Adrenal gland (tissue), 9 donors: ENCODE measurements at regions not wholly inside any gene's neighbourhood (a gene's known extent, or its start where the extent isn't known, plus 50 kb on each side); places are given as distances from the start of the nearest gene placed in this dataset.

Experiments used
- DNase-seq, 7 donors: peaks; one replicate each; pipeline ENCODE4 v3.0.0-alpha.2; 2019 to 2020
- H3K27ac ChIP-seq, 5 donors: fragments of 200-600 bp; sonication (generic) in 4 of 5; 1 replicate in 3 of 5; 2 replicates in 2 of 5; pipeline versions ENCODE4 v1.5.1 to v1.8.0; 2016 to 2020; ENCODE audit warnings: mild to moderate bottlenecking in 1 of 5
- H3K27me3 ChIP-seq: fragments of 200-600 bp; 2 replicates; pipeline ENCODE4 v1.8.0; 2021
- H3K36me3 ChIP-seq, 2 donors: fragments of 200-600 bp; replicated peaks in 1 of 2; 1 replicate in 1 of 2; 2 replicates in 1 of 2; pipeline versions ENCODE4 v1.5.1 to v1.8.0; 2018 to 2022
- H3K4me1 ChIP-seq, 2 donors: fragments of 200-600 bp; replicated peaks in 1 of 2; 1 replicate in 1 of 2; 2 replicates in 1 of 2; pipeline versions ENCODE4 v1.5.1 to v1.8.0; 2018 to 2021
- H3K4me3 ChIP-seq, 4 donors: fragments of 200-600 bp; sonication (generic) in 3 of 4; one replicate each; pipeline ENCODE4 v1.5.1; 2016 to 2018
- H3K9me3 ChIP-seq, 3 donors: fragments of 200-600 bp; sonication (generic) in 1 of 3; replicated peaks in 1 of 3; 1 replicate in 2 of 3; 2 replicates in 1 of 3; pipeline versions ENCODE4 v1.5.1 to v1.8.0; 2016 to 2021
- POLR2A ChIP-seq, 2 donors: fragments of 450-650 bp; IDR thresholded peaks; one replicate each; pipeline ENCODE4 v1.6.1; 2017; ENCODE audit warnings: antibody characterized with exemption in 2 of 2, mild to moderate bottlenecking in 2 of 2, moderate library complexity in 1 of 2
- WGBS, 4 donors: extraction: QIAGEN DNeasy Blood & Tissue Kit in 2 of 4; methylation state at CpG; one replicate each; pipeline versions ENCODE4 v1.1.5 to v1.1.7; 2013 to 2017; 5-methylcytosine and 5-hydroxymethylcytosine counted together
- intact Hi-C, 2 donors: fragments of 100-400 bp; cut with DNase I; formaldehyde crosslinking; loops; one replicate each; pipeline versions ENCODE4 v1.14.1 to v1.15.0; 2022 to 2023
- TF ChIP-seq, protein P1 (sequence below), 6 experiments: fragments of 450-650 bp in 4 of 6; fragments of 200-600 bp in 2 of 6; sonication (generic) in 1 of 6; IDR thresholded peaks; 1 replicate in 5 of 6; 2 replicates in 1 of 6; pipeline versions ENCODE4 v1.5.1 to v1.8.0; 2016 to 2021; ENCODE audit warnings: antibody characterized with exemption in 6 of 6, mild to moderate bottlenecking in 2 of 6, moderate library complexity in 1 of 6
- donor health status: healthy with polysubstance abuse.
- donor health status: Bipolar disorder and iron deficiency.
- donor health status: DM: yes; HTN: yes; CAD: no.
- donor health status: DM: no; HTN: no; CAD: no.
- donor health status: DM: no; HTN: no; CAD: no.

DNA sequence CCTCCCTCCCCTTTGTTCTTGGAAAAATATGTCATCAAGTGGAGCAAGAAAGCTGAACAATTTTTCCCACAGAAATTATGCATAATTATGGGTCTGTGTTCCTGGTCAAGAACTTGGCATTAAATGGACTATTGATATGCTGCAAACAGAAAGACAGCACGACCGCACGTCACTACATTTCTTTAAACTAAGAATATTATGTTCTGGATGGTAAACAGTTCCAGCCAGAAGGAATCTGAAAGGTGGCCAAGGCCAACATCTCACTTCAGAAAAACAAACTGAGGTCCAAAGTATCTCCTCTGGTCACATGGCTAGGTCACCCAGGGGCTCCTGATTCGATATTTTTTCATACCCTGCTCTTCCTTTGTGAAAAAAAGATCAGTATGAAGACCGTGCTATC, 173.3 kb upstream of the GAS1 start:
- no peak for DNase-seq
- Histone ChIP-seq H3K27me3 (no peaks in the 10 kb centered on the region), H3K4me1 (peaks cover 8 to 19% of the 10 kb centered on the region in 2 donors), H3K36me3 (no peaks in the 10 kb centered on the region), H3K27ac (peak overlapping the region in 1 of 5 donors; percentile 56), H3K4me3 (no peak overlapping the region), H3K9me3 (no peaks in the 10 kb centered on the region)
- 77 to 87% (median 82%) methylated on average over 5 of the region's 5 CpGs for WGBS, 4 donors
- intact Hi-C loops = no loop called here
- TF ChIP-seq POLR2A (IDR thresholded peaks at IDR 0.05) = no peak
- TF ChIP-seq, protein P1, sequence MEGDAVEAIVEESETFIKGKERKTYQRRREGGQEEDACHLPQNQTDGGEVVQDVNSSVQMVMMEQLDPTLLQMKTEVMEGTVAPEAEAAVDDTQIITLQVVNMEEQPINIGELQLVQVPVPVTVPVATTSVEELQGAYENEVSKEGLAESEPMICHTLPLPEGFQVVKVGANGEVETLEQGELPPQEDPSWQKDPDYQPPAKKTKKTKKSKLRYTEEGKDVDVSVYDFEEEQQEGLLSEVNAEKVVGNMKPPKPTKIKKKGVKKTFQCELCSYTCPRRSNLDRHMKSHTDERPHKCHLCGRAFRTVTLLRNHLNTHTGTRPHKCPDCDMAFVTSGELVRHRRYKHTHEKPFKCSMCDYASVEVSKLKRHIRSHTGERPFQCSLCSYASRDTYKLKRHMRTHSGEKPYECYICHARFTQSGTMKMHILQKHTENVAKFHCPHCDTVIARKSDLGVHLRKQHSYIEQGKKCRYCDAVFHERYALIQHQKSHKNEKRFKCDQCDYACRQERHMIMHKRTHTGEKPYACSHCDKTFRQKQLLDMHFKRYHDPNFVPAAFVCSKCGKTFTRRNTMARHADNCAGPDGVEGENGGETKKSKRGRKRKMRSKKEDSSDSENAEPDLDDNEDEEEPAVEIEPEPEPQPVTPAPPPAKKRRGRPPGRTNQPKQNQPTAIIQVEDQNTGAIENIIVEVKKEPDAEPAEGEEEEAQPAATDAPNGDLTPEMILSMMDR (IDR thresholded peaks at IDR 0.05) = no peak

DNA sequence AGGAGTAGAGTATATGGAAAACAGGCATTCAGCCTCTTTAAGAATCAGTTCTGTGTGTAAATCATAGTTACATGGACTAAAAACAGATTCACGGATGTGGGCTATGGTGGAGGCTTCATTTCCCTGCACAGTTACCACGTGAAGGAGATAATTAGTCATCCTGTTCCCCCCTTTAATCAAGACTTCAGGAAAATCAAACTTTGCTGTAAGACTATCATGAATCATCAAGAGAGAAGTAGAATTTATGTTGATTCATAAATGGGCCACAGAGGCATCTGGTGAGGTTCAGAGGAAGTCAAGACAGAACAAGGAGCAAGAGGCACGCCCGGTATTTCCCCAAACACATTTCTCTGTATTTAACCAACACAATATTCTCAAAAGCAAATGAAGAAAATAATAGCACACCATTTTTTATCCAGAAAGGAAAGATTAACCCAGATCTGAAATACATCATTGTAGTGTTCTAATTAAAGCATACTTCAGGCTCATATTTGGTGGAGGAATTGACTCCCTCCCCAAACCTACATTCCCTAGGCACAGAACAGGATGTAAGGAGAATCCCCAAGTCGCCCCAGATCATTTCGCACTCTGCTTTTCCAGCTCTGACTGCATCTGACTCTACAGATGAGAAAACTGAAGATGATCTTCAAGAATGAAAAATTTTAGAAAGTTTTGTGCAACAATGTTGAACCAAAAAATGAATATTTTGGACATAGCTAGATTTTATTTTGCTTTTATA, 175.8 kb upstream of the GAS1 start:
- TF ChIP-seq POLR2A (IDR thresholded peaks at IDR 0.05) = no peak
- TF ChIP-seq, protein P1 (IDR thresholded peaks at IDR 0.05) = no peak
- 52 to 60% (median 57%) methylated on average over 6 of the region's 6 CpGs for WGBS, 4 donors
- peaks cover 8 to 19% of the 10 kb centered on the region in 2 donors for H3K4me1 ChIP-seq

DNA sequence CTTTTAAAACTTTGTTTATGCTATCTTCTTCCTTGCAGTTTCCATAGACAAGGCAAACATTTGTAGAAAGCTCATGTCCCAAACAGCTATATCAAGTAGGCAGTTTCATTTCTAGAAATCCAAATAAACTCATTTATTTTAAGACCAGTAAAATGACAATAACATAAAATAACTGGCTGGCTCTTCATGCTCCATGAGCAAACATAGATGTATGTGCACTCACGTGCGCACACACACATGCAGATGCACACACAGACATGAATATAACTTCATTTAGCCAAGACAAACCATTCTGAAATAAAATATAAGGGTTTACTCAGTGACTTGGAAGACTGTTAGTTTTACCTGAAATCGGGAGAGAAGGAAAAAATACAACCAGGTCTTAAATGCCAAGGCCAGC, 176.5 kb upstream of the GAS1 start:
- WGBS, 4 donors = 46 to 67% (median 55%) methylated on average over 3 of the region's 3 CpGs
- Histone ChIP-seq H3K36me3 (no peaks in the 10 kb centered on the region), H3K27me3 (no peaks in the 10 kb centered on the region), H3K9me3 (no peaks in the 10 kb centered on the region), H3K4me3 (no peak overlapping the region), H3K27ac (no peak overlapping the region), H3K4me1 (peaks cover 8 to 19% of the 10 kb centered on the region in 2 donors)
- intact Hi-C loops = no loop called here
- TF ChIP-seq, protein P1 (IDR thresholded peaks at IDR 0.05) = no peak
- no peak for TF ChIP-seq POLR2A (IDR thresholded peaks at IDR 0.05)
- DNase-seq = no peak

More for the DNA sequence above, 175.8 kb upstream of the GAS1 start:
- H3K27me3 ChIP-seq = no peaks in the 10 kb centered on the region
- H3K27ac ChIP-seq = peak overlapping the region in 1 of 5 donors; percentile 11
- H3K36me3 ChIP-seq = no peaks in the 10 kb centered on the region
- no peak for DNase-seq
- intact Hi-C loops = no loop called here
- H3K9me3 ChIP-seq = no peaks in the 10 kb centered on the region
- H3K4me3 ChIP-seq = no peak overlapping the region

DNA sequence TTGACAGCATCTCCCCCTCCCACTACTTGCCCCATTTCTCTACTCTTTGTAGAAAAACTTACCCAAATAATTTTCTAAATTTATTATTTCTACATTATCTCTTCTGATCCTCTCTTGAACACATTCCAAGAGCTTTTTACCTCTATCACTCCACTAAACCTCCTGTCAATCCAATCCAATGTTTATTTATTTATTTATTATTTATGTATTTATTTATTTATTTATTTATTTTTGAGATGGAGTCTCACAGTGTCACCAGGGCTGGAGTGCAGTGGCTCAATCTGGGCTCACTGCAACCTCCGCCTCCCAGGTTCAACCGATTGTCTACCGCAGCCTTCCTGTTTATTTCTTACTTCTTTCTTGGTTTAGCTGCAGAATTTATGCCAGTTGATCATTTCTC, 178.5 kb upstream of the GAS1 start:
- H3K36me3 ChIP-seq = no peaks in the 10 kb centered on the region
- intact Hi-C loops = no loop called here
- peaks cover 8 to 13% of the 10 kb centered on the region in 2 donors for H3K4me1 ChIP-seq
- no peaks in the 10 kb centered on the region for H3K9me3 ChIP-seq
- TF ChIP-seq POLR2A (IDR thresholded peaks at IDR 0.05) = no peak
- TF ChIP-seq, protein P1 (IDR thresholded peaks at IDR 0.05) = no peak
- no peak for DNase-seq
- WGBS, 4 donors = 92 to 98% (median 97%) methylated on average over 3 of the region's 3 CpGs
- no peak overlapping the region for H3K27ac ChIP-seq
- no peak overlapping the region for H3K4me3 ChIP-seq
- no peaks in the 10 kb centered on the region for H3K27me3 ChIP-seq
